ENCODE measurements at regions not wholly inside any gene's neighbourhood (a gene's known extent, or its start where the extent isn't known, plus 50 kb on each side); places are given as distances from the start of the nearest gene placed in this dataset.

- no peak for DNase-seq (ENCODE audit: low spot score)
Observed at GRCh38 chr17:73753751-73754496, 109.7 kb upstream of the SDK2 start.

GRCh38 chr17:73754886-73755400, 110.7 kb upstream of the SDK2 start:
- no peak for DNase-seq (ENCODE audit: low spot score)

- DNase-seq (ENCODE audit: low spot score), result no peak
Observed at GRCh38 chr17:73757420-73757819, 113.2 kb upstream of the SDK2 start.

- DNase-seq (ENCODE audit: low spot score), result no peak
Observed at GRCh38 chr17:73758245-73758644, 114.0 kb upstream of the SDK2 start.

GRCh38 chr17:73759324-73759723, 115.1 kb upstream of the SDK2 start:
- no peak for DNase-seq (ENCODE audit: low spot score)

- DNase-seq (ENCODE audit: low spot score), result no peak
Observed at GRCh38 chr17:73759734-73760438, 115.6 kb upstream of the SDK2 start.

GRCh38 chr17:73760439-73760758, 116.2 kb upstream of the SDK2 start:
- DNase-seq (ENCODE audit: low spot score), result no peak

- DNase-seq (ENCODE audit: low spot score), result no peak
Observed at GRCh38 chr17:73765824-73766563, 121.7 kb upstream of the SDK2 start.

GRCh38 chr17:73767696-73768095, 123.5 kb upstream of the SDK2 start:
- no peak for DNase-seq (ENCODE audit: low spot score)

- no peak for DNase-seq (ENCODE audit: low spot score)
Observed at GRCh38 chr17:73768691-73769090, 124.4 kb upstream of the SDK2 start.

- no peak for DNase-seq (ENCODE audit: low spot score)
Observed at GRCh38 chr17:73769479-73769878, 125.2 kb upstream of the SDK2 start.

GRCh38 chr17:73770115-73770848, 126.0 kb upstream of the SDK2 start:
- no peak for DNase-seq (ENCODE audit: low spot score)

GRCh38 chr17:73770849-73771229, 126.6 kb upstream of the SDK2 start:
- DNase-seq (ENCODE audit: low spot score), result no peak

GRCh38 chr17:73772107-73772705, 128.0 kb upstream of the SDK2 start:
- DNase-seq (ENCODE audit: low spot score), result no peak

- DNase-seq (ENCODE audit: low spot score), result no peak
Observed at GRCh38 chr17:73773702-73774101, 129.5 kb upstream of the SDK2 start.

- no peak for DNase-seq (ENCODE audit: low spot score)
Observed at GRCh38 chr17:73774852-73775251, 130.6 kb upstream of the SDK2 start.

GRCh38 chr17:73776351-73777130, 132.3 kb upstream of the SDK2 start:
- no peak for DNase-seq (ENCODE audit: low spot score)

- no peak for DNase-seq (ENCODE audit: low spot score)
Observed at GRCh38 chr17:73777131-73777449, 132.8 kb upstream of the SDK2 start.

GRCh38 chr17:73782231-73782630, 138.0 kb upstream of the SDK2 start:
- DNase-seq (ENCODE audit: low spot score), result no peak

GRCh38 chr17:73782641-73783381, 138.6 kb upstream of the SDK2 start:
- DNase-seq (ENCODE audit: low spot score), result no peak
